ENCODE measurements at regions not wholly inside any gene's neighbourhood (a gene's known extent, or its start where the extent isn't known, plus 50 kb on each side); places are given as distances from the start of the nearest gene placed in this dataset.

- no peak for DNase-seq (ENCODE audit: low spot score)
- H3K27ac ChIP-seq (ENCODE audit: low read depth, low read length, poor library complexity, severe bottlenecking) = no peak overlapping the region
- no peak overlapping the region for H2AFZ ChIP-seq (ENCODE audit: low read length)
- no TSS peak for BruUV-seq (replicated peaks)
- no peaks in the 10 kb centered on the region for H4K20me1 ChIP-seq (ENCODE audit: insufficient read depth, low read length)
- CTCF ChIA-PET (ENCODE audit: unreplicated experiment) = no interaction called here
- peaks cover 3% of the 10 kb centered on the region for H3K4me1 ChIP-seq (ENCODE audit: insufficient read depth, low read length, poor library complexity, severe bottlenecking)
- H3K9me2 ChIP-seq (ENCODE audit: insufficient read depth, low read length) = no peaks in the 10 kb centered on the region
- no peaks in the 10 kb centered on the region for H3K9me3 ChIP-seq (ENCODE audit: low read length)
- intact Hi-C loops (cut with micrococcal nuclease; ENCODE audit: unreplicated experiment) = no loop called here
- POLR2A ChIA-PET = no interaction called here
- H3K79me2 ChIP-seq (ENCODE audit: insufficient read depth, low read depth, low read length) = no peaks in the 10 kb centered on the region
- TF ChIP-seq EZH2phosphoT487 (IDR thresholded peaks at IDR 0.05; ENCODE audit: borderline replicate concordance, low read depth, low read length) (no peak), CTCF (conservative IDR thresholded peaks at IDR 0.05; ENCODE audit: low read length) (peak; percentile 48)
- no peak overlapping the region for H3K4me3 ChIP-seq (ENCODE audit: low read depth, low read length, poor library complexity, severe bottlenecking)
- no peaks in the 10 kb centered on the region for H3K36me3 ChIP-seq (ENCODE audit: insufficient read depth, low read length)
- no peak overlapping the region for H3K4me2 ChIP-seq (ENCODE audit: low read length)
Measured at GRCh38 chr15:89421219-89421618, 75.2 kb downstream of the RHCG start.

- CTCF ChIA-PET (ENCODE audit: unreplicated experiment) = no interaction called here
- Histone ChIP-seq H4K20me1 (ENCODE audit: insufficient read depth, low read length) (no peaks in the 10 kb centered on the region), H2AFZ (ENCODE audit: low read length) (no peak overlapping the region), H3K27ac (ENCODE audit: low read depth, low read length, poor library complexity, severe bottlenecking) (no peak overlapping the region), H3K9me3 (ENCODE audit: low read length) (no peaks in the 10 kb centered on the region), H3K79me2 (ENCODE audit: insufficient read depth, low read depth, low read length) (no peaks in the 10 kb centered on the region), H3K4me1 (ENCODE audit: insufficient read depth, low read length, poor library complexity, severe bottlenecking) (peaks cover 3% of the 10 kb centered on the region), H3K4me2 (ENCODE audit: low read length) (no peak overlapping the region), H3K4me3 (ENCODE audit: low read depth, low read length, poor library complexity, severe bottlenecking) (no peak overlapping the region), H3K9me2 (ENCODE audit: insufficient read depth, low read length) (no peaks in the 10 kb centered on the region), H3K36me3 (ENCODE audit: insufficient read depth, low read length) (no peaks in the 10 kb centered on the region)
- intact Hi-C loops (cut with micrococcal nuclease; ENCODE audit: unreplicated experiment) = no loop called here
- POLR2A ChIA-PET = no interaction called here
- no peak for TF ChIP-seq EZH2phosphoT487 (IDR thresholded peaks at IDR 0.05; ENCODE audit: borderline replicate concordance, low read depth, low read length)
- no peak for TF ChIP-seq CTCF (conservative IDR thresholded peaks at IDR 0.05; ENCODE audit: low read length)
- no TSS peak for BruUV-seq (replicated peaks)
- peak; percentile 14 for DNase-seq (ENCODE audit: low spot score)
Measured at GRCh38 chr15:89419370-89419984, 76.9 kb downstream of the RHCG start.

GRCh38 chr15:89417206-89417725 is 79.1 kb downstream of the RHCG start:
- no TSS peak for BruUV-seq (replicated peaks)
- Histone ChIP-seq H2AFZ (ENCODE audit: low read length) (no peak overlapping the region), H3K79me2 (ENCODE audit: insufficient read depth, low read depth, low read length) (no peaks in the 10 kb centered on the region)

More at GRCh38 chr15:89417206-89417725, 79.1 kb downstream of the RHCG start:
- Histone ChIP-seq H3K36me3 (ENCODE audit: insufficient read depth, low read length) (no peaks in the 10 kb centered on the region), H3K4me2 (ENCODE audit: low read length) (no peak overlapping the region), H3K9me2 (ENCODE audit: insufficient read depth, low read length) (no peaks in the 10 kb centered on the region), H3K4me3 (ENCODE audit: low read depth, low read length, poor library complexity, severe bottlenecking) (no peak overlapping the region), H4K20me1 (ENCODE audit: insufficient read depth, low read length) (no peaks in the 10 kb centered on the region), H3K9me3 (ENCODE audit: low read length) (no peaks in the 10 kb centered on the region), H3K27ac (ENCODE audit: low read depth, low read length, poor library complexity, severe bottlenecking) (no peak overlapping the region), H3K4me1 (ENCODE audit: insufficient read depth, low read length, poor library complexity, severe bottlenecking) (no peaks in the 10 kb centered on the region)
- DNase-seq (ENCODE audit: low spot score) = no peak
- no peak for TF ChIP-seq CTCF (conservative IDR thresholded peaks at IDR 0.05; ENCODE audit: low read length)
- TF ChIP-seq EZH2phosphoT487 (IDR thresholded peaks at IDR 0.05; ENCODE audit: borderline replicate concordance, low read depth, low read length) = no peak
- intact Hi-C loops (cut with micrococcal nuclease; ENCODE audit: unreplicated experiment) = loop anchor here (2.0 kb wide), 1 partner anchor 14 kb away; no protein-coding TSS in a partner anchor
- ChIA-PET POLR2A (interaction anchor here (0.6 kb wide), 1 partner anchor 414 kb away, joined by 5 read pairs; no protein-coding TSS in a partner anchor), CTCF (ENCODE audit: unreplicated experiment) (no interaction called here)
